GM12872 (cell line): ENCODE measurements at regions not wholly inside any gene's neighbourhood (a gene's known extent, or its start where the extent isn't known, plus 50 kb on each side); places are given as distances from the start of the nearest gene placed in this dataset.

ENCODE experiments used
- TF ChIP-seq, protein P1 (sequence below): IDR thresholded peaks from 3 replicates; pipeline ENCODE4 v1.5.1; 2011; ENCODE audit warnings: low read depth, mild to moderate bottlenecking, low read length, moderate library complexity; ENCODE audit not compliant: insufficient read depth

DNA sequence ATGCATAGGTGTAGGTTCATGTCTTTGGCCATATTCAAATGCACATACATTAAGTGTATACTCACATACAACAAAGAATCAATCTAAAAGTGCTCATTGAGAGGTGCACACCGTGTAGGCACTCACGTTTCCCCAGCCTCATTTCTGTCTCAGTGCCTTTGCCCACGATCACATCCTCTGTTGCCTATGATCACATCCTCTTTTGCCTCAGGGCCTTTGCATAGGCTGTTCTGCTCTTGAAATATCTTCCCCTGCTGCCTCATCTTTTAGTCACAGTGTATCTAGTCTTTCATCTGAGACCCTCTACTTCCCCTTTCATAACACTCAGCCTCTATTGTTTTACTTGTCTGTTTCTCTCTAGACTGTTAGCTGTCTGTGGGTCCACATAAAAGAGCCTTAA is 69.3 kb downstream of the FOXD2 start:
- TF ChIP-seq, protein P1, sequence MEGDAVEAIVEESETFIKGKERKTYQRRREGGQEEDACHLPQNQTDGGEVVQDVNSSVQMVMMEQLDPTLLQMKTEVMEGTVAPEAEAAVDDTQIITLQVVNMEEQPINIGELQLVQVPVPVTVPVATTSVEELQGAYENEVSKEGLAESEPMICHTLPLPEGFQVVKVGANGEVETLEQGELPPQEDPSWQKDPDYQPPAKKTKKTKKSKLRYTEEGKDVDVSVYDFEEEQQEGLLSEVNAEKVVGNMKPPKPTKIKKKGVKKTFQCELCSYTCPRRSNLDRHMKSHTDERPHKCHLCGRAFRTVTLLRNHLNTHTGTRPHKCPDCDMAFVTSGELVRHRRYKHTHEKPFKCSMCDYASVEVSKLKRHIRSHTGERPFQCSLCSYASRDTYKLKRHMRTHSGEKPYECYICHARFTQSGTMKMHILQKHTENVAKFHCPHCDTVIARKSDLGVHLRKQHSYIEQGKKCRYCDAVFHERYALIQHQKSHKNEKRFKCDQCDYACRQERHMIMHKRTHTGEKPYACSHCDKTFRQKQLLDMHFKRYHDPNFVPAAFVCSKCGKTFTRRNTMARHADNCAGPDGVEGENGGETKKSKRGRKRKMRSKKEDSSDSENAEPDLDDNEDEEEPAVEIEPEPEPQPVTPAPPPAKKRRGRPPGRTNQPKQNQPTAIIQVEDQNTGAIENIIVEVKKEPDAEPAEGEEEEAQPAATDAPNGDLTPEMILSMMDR: no peak

DNA sequence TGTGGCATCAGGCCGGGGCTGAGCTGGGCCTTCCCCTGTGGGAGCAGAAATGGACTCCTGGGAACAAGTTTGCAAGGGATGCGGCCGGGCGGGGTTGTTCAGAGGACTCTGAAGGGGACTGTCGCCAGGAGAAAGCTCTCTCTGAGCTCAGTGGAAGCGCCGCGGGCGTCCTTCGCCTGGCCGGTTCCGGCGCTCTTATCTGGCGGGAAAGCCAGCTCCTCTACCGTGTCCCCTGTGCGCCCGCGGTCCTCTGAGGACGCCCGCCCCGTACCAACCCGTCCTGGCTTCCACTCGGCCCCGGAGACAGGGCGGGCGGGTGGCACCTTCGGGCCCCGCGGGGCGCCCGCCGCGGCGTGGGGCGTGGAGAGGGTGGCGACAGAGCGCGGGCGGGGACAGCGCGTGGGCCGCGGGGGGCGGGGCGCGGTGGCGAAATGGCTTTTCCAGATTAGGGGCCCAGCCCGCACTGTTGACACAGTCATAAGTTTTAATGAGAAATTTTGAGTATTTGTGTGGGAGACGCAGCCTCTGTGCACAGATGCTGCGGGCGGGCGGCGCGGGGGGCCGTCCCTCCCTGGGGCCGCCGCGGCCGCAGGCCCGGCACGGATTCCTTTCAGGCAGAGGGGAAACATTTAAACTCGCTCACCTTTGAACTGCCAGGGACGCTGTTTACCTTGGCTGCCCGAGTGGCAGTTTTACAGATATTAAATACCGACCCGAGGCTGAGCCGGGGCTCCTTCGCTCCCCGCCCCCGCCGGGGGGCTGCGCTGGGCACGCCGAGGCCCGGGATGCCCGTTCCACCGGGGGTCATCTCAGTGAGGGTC is 70.2 kb downstream of the FOXD2 start:
- TF ChIP-seq, protein P1: no peak

DNA sequence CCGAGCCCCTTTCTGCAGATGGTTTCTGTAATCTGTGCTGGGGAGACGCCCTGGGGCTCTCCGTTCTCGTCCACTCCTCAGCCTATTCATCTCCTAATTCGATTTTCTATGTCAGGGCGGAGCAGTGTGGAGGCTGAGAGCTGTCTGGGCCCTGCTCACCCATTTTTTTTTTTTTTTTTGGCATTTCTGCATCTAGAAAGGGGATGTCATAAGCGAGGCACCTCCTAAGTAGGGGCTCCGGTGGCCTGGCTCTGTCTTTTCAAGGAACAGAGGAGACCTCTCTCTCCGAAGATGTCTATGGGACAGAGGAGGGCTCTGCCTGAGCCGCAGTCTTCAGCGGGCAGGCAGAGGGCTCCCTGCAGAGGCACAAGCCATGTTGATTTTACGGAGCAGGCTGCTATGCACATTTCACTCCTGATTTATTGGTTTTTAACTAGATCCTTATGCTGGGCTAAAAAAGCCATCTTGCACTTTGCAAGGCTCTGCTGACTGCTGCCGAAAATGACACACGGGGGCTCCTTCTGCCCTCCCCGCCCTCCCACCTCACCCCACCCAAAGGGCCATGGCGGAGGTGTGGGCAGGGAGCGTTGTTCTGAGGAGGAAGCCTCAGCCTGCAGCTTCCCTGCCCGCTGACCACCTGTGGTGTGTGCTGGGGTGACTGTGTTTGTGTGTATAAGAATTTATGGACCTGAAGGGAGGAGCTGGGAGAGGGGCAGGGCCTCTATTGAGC is 71.0 kb downstream of the FOXD2 start:
- TF ChIP-seq, protein P1: no peak

DNA sequence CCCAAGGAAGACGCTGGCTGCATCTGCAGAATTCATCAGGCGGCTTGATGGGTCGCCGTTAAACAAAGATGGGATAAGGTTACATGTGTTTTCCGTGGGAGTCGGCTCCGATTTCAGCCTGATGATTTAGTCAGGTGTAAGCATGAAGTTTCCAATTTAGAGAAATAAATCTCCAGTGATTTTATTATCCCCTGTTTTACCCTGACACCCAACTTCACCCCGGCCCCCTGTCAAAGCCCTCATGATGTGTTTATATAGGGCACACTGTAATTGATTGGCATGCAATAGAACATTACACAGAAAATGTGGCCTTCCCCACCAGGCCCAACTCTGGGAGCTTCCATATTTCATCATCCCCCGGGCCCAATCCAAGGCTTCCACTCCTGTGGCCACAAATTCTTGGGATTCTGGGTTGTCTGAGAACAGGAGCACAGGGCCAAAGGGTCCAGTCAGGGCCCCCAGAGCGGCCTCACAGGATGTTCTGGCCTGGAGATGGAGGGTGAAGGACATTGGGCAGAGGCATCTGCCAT is 72.5 kb downstream of the FOXD2 start:
- TF ChIP-seq, protein P1: no peak

DNA sequence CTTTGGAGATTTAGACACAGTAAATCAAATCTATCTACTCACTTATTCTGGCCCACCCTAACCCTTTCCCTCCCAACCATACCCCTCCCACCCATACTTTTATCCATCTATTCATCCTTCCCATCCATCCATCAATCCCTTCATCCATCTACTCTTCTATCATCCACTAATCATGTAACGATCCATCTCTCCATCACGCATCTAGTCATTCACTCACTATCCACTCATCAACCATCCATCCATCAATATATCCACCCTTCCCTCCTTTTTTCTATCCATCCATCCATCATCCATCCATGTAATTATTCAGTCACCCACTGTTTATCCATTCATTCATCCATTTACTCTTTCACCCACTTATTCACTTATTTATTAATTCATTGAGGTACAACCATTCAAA is 74.0 kb downstream of the FOXD2 start:
- TF ChIP-seq, protein P1: no peak

DNA sequence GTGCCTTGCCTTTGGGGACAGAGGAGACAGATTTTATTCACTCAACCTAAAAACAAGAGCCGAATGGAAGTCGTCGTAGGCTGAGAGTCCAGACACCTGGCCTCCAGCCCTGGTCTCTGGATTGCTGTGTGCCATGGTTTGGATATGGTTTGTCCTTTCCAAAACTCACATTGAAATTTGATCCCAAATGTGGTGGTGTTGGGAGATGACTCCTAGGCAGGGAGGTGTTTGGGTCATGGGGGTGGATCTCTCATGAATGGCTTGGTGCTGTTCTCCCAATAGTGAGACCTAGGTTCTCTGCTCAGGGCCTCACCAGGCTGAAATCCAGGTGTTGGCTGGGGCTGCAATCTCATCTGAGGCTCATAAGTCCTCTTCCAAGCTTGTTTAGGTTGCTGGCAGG is 75.5 kb downstream of the FOXD2 start:
- TF ChIP-seq, protein P1: no peak

DNA sequence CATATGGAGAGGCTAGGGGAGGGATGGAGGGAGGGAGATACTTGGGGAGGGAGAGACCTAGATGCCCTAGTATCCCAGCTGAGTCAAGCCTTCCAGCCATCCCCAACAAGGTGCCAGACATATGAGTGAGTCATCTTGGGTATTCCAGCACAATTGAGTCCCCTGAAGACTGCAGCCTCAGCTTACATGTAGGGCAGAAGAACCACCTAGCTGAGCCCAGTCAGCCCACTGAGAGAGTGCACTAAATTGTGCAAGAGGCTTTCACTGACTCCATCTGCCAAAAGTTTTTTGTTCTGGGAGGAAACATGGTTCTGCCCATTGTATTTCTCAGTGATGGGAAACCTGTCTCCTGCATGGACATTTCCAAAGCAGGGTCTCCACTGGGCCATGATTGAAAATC is 76.4 kb downstream of the FOXD2 start:
- TF ChIP-seq, protein P1: no peak
